ENCODE measurements at regions not wholly inside any gene's neighbourhood (a gene's known extent, or its start where the extent isn't known, plus 50 kb on each side); places are given as distances from the start of the nearest gene placed in this dataset.

DNA sequence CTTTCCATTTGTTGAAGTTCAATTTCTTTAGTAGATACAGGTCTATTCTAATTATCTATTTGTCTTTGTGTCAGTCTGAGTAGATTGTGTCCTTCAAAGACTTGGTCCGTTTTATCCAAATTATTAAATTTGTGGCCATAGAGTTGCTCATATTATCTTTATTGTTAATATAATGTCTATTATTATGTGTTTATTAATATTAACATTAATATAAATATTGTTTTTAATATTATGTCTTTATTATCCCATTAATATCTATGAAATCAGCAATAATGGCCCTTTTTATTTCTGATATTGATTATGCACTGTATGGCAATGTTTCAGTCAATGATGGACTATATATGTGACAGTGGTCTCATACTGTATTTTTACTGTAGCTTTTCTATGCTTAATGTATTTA is 2067.3 kb upstream of the AGA start:
- no peak for DNase-seq

- no peak for DNase-seq
Observed at GRCh38 chr4:179521952-179522351, 2079.7 kb upstream of the AGA start.

- no peak for DNase-seq
Observed at GRCh38 chr4:179530958-179531357, 2088.7 kb upstream of the AGA start.

DNA sequence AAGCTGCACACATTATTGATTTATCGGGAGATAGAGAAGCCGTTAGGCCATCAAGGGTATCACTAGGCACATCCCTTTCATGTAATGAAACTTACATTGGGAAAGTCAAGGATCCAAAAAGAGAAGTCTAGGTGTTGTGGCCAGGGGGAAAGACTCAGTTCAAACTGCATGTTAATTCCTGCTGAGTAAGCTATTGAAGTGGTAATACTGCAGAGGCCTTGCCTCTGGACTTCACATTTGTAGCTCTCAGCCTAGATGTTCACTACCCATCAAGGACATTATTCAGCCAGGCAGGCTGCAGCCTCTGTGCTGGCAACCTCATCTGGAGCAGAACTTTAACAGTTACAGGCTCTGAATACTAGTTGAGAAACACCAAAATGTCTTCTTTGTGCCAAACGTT is 2094.5 kb upstream of the AGA start:
- no peak for DNase-seq

DNA sequence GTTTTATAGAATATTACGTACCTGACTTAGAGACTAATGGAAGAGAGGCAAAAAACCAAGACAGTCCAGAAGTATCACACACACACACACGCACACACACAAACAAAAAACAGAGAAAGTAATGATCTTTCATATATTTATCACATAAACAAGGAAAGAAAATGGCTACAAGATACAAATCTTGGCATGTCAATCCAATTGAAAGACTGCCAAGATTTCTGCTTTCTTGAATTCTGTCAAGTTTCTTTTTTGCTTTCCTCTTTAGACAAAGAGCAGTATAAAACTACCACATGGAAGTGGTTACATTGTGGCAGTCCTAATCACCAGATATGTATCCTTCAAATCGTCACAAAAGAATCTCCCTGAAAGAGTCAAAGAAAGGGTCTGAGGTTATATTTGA is 2097.4 kb upstream of the AGA start:
- DNase-seq, result no peak

DNA sequence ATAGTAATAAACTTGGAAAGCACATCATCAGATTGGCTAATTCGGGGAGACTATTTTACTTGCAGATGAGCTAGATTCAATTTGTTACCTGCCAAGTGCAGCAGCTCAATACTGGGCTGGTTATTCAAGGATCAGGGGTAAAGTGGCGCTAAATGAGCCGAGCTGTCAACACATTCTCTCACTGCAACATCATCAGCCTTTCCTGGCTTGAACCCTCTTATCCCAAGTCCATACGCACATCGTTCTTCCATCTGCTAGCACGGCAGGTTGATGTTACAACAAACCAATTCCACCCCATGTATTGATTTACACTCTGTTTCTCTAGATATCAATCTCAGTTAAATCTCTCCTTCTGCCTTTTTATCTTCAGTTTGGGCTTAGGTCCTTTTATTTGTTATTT is 2101.5 kb upstream of the AGA start:
- no peak for DNase-seq

- DNase-seq, result no peak
Observed at GRCh38 chr4:179544496-179544895, 2102.3 kb upstream of the AGA start.

DNA sequence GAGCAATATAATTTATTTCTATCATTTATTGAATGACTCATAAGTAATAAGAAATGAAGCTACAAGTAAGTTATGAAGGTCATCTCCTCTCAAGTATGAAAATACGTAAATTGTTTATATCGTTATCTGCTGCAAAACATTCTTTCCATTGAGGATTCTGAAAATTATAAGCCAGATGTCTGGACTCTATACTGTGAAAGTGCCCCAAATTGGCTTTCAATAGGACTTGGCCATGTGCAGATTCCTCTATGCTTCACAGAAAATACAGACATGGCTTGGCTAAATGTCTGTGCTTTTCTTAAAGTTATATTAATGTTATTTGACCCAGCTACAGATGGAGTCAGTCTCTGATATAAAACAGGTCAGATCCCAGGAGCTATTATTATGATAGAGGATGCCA is 2109.9 kb upstream of the AGA start:
- no peak for DNase-seq

GRCh38 chr4:179563741-179564140 is 2121.5 kb upstream of the AGA start:
- no peak for DNase-seq

- no peak for DNase-seq
Observed at GRCh38 chr4:179569549-179569948, 2127.3 kb upstream of the AGA start.

DNA sequence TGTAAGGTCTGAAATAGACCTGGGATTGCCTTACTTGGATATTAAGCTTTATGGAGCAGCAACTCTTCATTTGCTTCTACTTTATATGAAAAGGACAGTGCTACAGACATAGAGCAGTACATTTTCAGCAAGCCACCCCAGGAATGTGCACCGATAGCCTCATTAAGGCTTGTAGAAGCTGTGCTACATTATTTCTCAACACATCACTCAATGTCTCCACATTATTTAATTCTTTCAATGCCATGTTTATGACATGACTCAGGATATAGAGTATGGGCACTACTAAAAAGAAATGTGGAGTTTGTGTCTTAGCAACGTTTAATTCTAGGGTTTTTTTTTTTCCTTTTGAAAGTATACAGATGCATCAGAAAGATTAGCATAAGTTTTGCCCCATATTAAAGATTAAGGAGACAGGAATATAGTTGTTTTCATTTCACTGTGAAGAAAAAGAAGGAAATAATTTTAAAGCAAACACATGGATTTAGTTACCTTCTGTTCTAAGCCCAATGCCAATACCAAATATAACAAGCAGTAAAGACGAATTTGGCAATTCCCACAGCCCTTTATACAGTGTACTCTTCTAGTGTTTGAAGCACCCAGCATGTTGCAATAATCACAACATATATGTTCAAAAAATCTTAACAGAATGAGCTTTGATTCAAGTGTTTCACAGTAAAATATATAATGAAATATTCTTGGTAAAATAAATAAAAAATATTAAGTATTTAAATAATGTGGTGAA is 2140.1 kb upstream of the AGA start:
- no peak for DNase-seq

DNA sequence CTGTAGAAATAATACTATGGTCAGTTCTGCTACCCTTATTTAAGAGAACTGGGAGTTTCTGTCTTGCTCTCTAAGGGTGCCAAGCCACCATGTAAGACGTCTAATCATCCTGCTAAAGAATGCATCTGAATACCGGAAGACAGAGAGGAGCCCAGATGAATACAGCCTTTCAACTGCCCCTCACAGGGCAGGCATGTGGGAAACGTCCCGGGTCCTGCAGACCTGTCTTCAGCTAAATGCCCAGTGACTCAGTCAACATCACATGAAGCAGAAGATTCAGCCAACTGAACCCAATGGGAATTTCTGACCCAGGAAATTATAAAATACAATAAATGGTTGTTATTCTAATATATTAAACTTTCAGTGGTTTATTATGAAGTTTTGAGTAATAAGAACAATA is 2141.0 kb upstream of the AGA start:
- no peak for DNase-seq

- DNase-seq, result no peak
Observed at GRCh38 chr4:179584101-179584500, 2141.9 kb upstream of the AGA start.

GRCh38 chr4:179585761-179586160 is 2143.5 kb upstream of the AGA start:
- DNase-seq, result no peak

GRCh38 chr4:179586460-179586859 is 2144.2 kb upstream of the AGA start:
- DNase-seq, result no peak

GRCh38 chr4:179595671-179596410 is 2153.6 kb upstream of the AGA start:
- peak; percentile 3 for DNase-seq

- no peak for DNase-seq
Observed at GRCh38 chr4:179596621-179597020, 2154.4 kb upstream of the AGA start.

DNA sequence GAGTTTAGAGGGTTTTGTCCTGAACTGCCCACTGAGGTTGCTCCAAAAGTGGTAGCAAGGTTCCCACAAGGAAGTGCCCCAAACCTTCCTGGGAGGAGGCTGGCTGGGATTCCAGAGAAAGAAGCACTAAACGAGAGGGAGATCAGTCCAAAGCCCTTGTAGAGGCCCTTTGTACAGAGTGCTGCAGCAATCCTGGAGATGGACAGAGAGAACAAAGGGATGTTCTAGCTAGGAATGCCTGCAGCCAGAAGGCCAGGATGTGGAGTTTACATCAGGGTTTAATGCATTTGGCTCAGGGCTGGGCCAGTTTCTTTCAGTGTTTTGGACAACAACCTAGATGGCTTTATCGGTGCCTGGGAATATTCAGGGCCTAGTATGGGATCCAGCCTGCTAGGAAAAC is 2155.1 kb upstream of the AGA start:
- no peak for DNase-seq

DNA sequence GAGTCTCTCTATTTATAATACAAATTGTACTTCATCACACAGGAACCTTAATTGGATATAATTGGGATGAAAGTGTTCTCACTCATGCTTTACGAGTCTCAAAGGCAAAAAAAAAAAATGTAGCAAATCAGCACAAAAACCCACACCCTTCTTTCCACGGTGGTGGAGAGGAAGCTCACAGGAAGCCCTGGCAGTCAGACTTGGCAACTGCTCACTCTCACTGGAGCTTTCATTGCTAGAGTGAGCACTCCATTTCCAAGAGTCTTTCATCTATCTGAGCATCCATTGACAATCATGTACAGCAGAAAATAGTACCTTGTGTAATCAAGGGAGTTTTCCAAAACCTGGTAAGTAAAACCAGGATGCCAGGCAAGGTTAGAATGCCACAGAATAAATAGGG is 2159.4 kb upstream of the AGA start:
- peak; percentile 21 for DNase-seq

DNA sequence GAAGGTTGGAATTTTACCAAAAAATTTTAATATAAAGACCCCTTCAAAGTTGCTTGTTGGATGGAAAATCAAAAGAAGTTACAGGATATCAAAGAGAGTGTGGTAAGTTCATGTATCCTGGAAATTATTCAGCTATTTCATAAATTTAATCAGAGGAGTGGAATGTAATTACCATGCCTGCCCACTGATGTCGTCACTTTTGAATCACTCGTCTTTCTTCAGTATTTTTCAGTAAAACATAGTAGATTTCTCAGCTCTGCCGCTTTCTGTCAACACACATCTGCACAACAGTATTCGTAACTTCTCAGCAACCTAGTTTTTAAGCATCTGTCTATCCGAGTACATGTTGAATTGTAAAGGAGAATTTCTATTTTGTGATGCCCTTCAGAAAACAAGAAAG is 2163.0 kb upstream of the AGA start:
- no peak for DNase-seq

DNA sequence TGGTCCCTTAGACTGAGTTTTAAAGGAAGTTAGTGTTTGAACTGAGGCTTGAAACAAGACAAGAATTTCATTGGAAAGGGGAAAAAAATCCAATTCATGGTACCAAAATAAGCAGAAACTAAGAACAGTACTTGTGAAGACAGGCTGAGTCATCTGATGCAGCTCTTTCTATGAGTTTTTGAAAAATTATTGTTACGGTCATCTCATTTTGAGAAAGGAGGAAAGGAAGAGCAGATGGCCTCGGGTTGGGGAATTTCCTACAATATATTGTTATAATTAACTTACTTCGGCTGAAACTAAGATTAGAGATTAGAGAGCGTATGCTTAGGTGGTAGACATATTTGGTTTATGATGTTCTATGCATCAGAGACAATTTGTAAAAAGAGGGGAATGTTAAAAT is 2164.8 kb upstream of the AGA start:
- no peak for DNase-seq

GRCh38 chr4:179615704-179616103 is 2173.5 kb upstream of the AGA start:
- no peak for DNase-seq

DNA sequence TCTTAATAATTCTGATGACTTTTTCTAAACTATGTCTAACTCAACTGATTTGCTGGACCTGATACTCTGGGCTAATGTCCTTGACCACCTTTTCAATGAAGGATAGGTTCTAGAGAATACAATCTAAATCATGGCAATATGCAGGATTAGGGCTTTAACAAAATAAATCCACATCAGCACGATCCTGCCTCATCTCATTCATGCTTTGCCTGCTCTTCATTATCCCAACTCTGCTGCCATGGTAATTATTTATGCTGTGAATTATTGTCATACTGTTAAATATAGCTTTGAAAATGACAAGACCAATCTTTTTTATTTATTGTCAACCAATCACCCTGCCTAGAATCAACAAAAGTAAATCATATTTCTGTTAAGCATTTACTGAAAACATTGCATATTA is 2176.7 kb upstream of the AGA start:
- no peak for DNase-seq

DNA sequence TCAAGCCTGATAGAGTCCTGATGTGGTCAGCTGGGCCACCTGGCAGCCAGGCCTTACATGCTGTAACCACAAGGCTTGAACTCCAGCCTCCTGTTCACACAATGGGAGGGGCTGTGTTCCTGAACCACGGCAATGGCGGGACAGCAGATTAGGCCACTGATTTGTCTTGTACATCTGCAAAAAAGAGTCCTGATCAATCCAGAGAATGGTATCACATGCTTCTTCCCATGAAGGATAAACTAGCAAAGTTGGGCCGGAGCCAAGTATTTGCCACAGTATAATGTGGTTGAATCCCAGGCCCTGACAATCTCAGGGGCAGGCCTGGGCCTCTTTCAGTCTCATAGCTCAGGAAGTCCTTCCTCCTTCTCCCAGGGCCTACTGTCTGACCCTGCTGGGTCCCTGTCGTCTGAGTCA is 2182.5 kb upstream of the AGA start:
- peak; percentile 12 for DNase-seq

- no peak for DNase-seq
Observed at GRCh38 chr4:179625406-179625805, 2183.2 kb upstream of the AGA start.
